Retina (tissue), 1 donor: ENCODE measurements at regions not wholly inside any gene's neighbourhood (a gene's known extent, or its start where the extent isn't known, plus 50 kb on each side); places are given as distances from the start of the nearest gene placed in this dataset.

Experiments used
- DNase-seq: peaks from one replicate; pipeline ENCODE4 v3.0.0-alpha.2; 2016

DNA sequence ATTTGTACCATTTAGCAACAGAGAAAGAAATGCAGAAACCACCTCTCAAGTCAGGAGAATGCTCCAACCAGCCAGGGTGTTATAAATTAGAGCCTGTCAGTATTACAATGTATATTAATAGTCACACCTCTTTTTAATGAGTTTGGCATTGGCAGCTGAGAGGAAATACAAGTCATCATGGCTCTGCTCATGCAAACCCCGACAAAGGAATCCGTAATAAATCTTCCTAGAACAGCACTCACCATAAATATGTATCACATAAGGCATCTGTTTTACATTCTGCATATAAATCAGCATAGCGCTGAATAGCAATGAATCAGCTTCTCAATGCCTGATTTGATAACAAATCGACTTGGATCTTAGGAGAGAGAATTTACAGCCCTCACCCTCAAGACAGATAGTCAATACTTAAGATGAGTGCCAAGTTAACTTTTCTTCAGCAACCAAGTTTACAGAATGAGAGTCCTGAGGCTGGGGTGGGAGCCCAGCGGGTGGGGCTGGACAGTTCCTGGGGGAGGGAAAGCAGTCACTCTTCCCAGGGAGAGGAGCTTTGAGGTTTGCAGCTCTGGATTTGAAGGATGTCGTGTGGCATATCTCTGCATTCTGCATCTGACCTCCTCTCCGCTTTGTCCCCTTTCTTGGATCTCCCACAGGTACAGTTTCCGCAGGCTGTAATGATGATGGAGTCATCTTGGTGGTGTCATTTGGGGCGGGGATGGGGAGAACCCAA lies 1034.4 kb upstream of the NR2F2 start:
- no peak for DNase-seq

DNA sequence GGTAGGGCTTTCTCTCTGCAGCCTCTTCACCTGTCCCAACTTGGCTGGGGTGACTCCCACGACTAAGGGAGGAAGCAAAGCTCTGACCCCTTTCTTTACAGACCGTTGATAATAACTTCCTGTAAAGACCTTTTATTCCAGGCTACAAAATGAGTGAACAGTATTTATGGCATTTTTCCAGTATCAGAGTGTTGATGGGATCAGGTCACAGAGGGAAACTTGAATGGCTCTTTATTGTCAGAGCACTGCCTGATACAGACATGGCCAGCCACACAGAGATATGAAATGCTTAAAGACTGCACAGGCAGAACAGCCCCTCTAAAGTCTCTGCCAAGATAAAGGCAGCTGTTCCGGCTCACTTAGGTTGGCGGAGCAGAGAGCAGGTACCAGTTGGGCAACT lies 1033.9 kb upstream of the NR2F2 start:
- no peak for DNase-seq

DNA sequence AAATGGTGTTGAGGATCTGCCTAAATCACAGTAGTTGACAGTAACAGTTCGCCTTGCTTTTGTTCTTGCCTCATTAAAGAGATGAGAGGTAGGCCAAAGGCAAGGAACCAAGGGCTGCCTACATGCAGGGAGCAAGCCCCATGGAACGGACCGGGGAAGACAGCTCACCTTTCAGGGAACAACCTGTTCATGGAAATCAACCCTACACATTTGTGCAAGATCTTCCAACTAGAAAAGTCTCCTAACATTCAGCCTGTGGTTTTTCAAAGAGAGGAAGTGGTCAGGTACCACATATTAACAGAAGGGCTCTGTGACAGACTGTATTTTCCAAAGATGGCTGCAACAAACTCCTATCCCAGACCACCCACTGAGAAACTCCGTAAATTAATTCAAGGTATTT lies 1031.8 kb upstream of the NR2F2 start:
- no peak for DNase-seq

DNA sequence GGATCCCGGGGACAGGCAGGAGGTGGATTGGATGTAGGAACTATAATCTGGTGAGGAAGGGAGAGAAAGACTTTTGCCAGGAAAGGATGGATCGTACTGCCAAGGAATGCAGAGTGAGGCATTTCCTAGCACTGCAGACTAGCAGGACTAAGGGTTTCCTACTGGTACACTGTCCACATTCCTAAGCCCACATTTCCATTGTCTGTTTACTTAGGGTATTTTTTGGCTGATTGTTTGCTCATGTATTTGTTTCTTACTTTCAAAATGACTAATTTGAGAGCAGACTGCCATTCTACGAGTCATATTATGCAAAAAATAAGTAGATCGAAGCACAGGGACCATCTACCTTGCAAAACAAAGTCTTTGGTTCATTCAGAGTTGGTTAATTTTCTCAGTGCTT lies 1029.5 kb upstream of the NR2F2 start:
- no peak for DNase-seq

DNA sequence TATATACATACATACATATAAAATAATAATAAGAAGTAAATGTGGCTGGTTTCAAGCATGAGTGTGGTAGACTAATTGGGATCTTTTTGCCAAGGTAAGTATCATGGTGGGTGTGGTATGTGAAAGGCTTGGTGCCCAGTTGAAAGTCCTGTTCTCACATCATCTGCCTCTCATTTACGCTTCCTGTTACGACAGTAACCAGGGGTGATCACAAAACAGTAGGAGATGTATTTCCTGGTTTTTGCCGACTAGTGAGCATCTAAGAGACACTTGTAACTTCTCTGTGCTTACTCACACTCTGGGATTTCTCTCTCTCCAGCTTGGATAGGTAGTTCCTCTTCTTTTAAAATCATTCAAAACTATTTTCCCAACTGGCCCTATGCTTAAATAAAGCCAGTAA lies 1028.3 kb upstream of the NR2F2 start:
- DNase-seq, result no peak

DNA sequence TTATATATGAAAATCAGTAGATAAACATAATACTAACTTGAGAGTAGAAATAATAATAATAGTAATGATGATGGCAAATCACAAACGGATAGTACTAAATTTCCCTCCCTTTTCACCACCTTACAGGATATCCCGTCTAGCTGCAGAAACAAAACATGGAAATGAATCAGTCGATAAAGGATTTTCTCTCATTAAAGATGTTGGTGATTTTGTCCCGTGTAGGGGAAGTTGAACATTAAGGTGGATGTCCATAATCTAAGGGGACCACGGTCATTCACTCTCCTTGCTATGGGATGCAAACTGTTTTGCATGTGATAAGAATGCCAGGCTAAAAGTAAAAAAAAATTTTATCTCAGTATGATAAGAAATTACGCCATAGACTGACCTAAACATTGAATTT lies 1027.7 kb upstream of the NR2F2 start:
- no peak for DNase-seq

DNA sequence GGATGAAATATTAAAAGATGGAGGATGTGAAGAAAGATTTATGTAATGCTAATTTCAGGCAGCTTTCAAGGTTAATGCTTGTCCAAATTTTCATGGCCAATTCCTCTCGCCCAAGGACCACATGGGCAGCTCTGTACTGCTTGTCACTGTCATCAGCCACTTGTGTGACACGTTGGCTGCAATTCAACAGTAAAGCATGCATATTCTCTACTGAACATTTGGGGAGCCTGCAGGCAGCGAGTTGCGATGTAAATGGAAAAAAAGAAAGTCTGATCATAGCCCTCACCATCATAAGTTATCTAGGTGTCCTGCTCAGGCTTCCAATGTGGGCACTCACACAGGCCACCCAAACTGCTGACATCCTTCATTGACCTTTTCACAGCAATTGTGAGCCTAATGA lies 1026.8 kb upstream of the NR2F2 start:
- no peak for DNase-seq

DNA sequence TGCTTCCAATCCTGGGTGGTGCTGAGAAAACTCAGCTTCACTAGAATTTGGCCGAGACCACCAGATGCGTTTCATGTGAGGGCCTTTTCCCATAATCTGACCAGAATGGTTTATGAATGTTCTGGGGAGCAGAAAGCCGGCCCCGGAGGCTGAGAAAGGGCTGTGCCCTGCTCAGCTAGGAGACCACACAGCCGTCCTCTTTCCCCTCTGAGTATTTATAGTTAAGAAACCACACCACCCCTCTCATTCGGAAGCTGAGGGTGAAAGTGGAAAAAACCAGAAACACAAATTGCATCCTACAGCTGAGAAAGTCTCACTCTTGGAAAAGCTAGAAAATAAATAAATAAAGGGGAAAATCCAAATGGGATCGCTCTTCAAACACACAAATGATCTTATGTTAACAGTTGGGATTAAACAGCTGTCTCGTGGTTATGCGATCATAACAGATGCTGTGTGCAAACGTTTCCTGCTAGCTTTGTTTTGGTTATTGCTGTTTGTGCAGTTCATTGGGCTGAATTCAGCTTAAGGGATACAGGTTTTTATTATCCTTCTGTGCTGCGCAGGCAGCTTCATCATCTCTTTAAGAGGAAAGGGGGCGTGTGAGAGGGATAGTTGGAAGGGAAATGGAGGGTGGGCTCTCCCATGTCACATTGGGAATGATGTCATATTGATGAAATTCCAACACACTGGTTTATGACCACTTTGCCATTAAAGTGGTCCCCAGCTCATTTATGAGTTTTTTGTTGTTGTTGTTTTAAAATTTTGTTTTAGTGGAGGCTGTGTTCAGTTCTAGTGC lies 1026.2 kb upstream of the NR2F2 start:
- no peak for DNase-seq

DNA sequence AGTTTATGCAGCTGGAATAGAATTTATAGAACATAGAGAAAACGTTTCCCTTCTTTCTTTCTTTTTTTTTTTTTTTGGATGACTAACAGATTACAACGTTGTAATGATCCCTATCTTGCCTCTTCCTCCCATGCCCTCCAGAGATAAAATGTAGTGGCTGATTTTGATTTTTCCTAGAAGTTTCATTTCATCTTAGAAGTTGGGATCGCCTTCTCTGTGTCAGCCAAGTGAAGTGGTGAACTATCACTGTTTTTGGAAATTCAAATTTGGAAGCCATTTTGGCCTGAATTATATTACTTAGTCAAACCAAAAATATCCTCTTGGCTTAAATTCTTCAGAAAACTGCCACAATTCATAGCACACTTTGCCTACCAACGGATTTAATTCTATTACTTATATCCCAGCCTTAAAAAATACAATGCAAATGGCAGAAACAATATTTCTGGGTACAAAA lies 1025.5 kb upstream of the NR2F2 start:
- DNase-seq, result no peak

DNA sequence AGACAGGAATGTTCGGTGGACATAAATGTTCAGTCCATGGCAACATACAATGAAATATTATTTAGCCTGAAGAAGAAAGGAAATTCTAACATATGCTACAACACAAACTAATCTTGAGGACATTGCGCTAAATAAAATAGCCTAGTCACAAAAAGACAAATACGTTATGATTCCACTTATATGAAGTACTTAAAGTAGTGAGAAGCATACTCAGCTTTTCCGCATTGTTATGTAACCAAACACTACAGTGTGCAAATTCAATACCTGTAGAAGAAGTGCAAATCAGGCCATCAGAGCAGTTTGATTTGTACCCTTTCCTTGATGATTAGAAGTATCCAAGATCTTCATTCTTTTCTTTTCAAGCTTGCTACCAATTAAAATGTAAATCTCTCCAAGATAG lies 1023.4 kb upstream of the NR2F2 start:
- DNase-seq, result no peak

DNA sequence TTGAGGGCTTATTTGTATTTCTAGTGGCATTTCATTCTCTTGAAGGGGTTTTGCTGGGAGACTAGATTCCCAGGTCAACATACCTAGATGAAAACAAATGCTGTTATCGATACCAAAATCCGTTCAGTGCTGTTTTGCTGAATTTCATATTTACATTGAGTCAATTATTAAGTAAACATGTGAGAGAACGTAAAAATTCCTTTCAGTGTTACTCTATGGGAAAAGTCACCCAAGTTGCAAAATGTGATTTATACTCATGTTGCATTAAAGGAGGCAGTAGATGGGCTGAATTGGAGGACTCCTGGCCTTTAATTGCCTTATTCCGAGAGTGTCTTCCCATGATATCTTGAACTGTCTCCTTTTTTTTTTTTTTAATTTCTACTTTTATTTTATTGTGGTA lies 1011.3 kb upstream of the NR2F2 start:
- no peak for DNase-seq

DNA sequence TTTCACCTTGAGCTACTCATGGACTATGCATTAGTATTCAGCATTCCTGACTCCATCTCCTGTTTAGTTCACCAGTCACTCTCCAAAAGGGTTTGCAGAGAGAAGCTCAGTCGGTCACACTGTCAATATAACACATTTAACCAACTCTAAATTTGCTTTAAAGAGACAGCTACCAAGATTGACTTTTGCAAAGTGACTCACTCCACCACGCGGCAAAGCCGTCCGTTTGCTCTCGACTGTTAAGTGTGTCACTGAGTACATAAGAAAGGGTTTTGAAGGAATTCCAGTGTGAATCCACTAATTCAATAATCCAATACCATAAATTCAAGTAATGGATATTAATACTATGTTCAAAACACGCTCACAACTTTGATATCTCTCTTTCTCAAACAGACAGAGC lies 1006.7 kb upstream of the NR2F2 start:
- no peak for DNase-seq

DNA sequence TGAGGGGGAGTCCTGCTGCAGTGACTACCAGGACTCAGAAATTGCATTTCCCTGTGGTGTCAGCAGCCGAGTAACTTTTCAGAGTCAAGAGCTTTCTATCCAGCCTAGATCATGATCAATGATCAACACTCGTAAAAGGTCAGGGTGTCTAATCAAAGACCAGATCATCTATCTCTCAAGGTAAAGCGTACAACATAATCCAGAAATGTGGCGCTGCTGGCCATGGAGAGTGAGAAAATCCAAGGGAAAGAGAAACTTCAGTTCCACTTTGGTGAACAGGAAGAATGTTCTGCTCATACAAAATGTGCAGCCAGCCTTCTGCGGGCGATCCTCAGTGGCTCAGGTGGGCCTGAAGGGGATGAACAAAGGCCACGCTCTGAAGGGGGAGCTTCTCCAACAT lies 1005.8 kb upstream of the NR2F2 start:
- DNase-seq, result no peak

DNA sequence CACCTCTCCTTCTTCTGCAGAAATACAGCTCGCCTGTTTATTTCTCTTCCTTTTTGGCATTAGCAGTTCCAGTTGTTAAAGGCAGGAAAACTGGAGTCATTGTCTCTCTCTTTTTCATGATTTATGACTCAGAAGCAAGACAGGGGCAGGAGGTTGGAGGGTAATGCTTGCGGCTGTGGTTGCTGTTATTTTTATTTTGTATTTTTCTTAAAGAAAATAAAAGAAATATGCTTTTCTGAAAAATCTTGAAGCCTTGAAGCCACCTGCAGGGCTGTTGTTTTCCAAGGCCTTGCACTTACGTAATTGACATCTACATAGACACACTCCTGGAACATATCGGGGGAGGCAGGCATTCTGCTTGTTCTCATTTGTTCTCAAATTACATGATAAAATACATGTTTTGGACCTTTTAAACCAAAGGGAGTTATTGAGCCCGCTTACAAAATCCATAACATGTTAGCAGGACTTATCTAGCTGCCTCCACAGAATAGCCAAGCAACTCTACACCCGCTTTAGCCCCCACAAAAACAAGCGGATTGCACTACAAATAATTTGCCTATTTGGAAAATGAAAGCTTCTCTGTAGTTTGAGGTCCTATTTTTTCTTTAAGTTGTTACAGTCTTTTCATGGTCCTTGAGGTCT lies 1004.6 kb upstream of the NR2F2 start:
- DNase-seq, result peak; percentile 23

DNA sequence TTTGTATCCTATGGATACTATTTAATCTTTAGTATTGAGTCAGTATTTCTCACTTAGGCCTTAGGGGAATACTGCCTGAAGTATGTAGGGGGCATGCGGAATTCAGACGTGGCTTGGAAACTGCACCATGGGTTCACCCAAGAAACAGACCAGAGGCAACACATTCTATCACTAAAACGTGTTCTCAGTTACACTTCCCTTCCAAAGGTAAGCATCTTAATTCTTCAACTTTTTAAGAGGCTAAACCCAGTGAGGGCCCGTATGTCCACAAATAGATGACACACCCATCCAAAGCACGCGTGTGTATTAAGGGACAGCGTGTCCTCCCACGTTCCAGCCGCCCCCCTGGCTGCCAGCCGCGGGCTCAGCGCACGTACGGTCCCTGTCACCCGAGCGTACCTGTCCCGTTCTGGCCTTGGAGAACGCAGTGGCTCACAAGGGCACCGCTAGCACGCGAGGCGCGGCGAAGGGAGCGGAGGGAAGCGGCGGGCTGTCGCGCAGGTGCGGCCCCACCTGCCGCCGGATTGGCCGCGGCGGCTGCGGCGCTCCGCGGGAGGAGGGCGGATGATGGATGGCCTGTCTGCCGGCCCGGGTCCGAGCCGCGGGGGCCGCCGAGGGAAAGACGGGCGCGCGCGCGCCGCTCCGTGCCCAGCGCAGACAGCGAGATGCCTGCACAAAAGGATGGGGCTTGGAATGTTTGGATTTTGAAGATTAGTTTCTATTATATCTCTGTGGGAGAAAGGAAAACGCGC lies 1003.9 kb upstream of the NR2F2 start:
- peak; percentile 60 for DNase-seq

DNA sequence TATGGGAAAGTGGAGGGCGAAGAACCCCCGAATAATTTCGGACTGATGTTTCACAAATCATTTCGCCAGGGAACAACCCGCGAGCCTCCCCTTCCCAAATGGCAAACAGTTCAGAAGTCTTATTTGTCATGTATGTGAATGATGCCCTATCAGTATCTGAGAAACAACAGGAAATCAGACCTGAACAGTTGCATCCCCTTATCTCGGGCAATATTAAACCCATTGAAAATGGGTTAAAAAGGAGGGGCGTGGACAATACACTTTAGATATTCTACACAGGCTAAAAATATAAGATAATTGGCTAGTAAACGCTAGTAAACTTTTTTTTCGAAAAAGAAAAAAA lies 1003.3 kb upstream of the NR2F2 start:
- DNase-seq, result no peak

DNA sequence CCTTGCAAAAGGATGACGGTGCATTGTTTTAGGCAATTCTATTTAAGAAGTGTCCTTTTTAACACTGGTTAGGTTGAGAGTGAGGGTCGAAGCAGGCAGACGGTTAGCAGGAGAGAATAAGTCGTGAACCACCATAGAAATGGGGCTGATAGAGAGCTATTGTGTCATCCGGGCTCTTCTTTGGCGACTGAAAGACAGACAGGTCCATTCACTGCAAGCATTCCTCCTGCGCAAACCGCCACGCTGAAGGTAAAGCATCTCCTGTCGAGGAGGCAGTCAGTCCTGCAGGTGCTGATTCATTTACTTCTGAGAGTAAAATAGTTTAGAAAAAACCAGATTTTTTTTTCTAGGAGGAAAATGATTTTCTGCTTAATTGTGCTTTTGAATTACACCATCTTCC lies 1002.8 kb upstream of the NR2F2 start:
- peak; percentile 22 for DNase-seq

DNA sequence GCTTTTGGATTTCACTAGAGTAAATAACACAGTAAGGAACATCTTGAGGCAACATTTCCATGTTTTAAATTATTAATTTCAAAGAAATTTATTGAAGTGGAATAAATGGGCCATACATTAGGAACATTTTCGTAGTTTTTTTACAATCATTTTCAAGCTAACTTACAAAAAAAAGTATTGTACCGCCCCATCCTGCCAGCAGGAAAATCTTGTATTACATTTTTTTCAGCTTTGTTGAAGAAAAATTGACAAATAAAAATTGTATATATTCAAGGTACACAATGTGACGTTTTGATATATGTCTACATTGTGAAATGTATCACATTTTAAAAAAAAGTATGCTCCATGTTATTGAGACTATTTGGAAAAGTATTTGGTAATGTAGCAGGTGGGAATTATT lies 1001.9 kb upstream of the NR2F2 start:
- DNase-seq, result no peak

DNA sequence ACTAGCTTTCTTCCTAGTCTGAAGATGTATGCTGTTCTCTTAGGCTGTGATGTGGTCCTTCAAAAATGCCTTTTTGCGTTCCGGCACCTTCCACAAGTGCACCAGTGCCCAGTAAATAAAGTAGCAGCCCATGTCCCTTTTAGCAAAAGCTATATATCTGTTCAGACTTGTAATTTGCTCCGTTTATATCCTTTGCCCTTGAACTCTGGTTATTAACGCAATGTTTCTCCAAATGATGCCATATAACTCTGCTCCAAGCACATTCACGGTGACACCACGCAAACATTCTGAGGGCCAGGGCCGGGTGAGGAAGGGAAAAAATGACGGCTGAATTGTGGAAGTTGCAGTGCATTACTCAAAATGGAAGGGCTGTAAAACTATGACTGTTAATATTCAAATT lies 1001.1 kb upstream of the NR2F2 start:
- no peak for DNase-seq

DNA sequence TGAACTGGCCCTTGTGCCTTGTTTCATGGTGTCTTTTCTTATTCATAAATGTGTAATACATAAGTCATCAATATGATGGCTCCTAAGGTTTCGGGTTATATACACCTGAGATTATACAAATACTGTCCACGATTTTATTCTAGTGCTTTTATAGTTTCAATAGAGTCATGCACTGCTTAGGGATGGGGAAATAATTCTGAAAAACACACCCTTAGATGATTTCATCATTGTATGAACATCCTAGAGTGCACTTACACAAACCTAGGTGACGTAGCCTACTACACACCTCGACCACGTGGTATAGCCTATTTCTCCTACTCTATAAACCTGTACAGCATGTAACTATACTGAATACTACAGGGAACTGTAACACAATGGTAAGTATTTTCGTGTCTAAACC lies 988.8 kb upstream of the NR2F2 start:
- DNase-seq, result no peak

DNA sequence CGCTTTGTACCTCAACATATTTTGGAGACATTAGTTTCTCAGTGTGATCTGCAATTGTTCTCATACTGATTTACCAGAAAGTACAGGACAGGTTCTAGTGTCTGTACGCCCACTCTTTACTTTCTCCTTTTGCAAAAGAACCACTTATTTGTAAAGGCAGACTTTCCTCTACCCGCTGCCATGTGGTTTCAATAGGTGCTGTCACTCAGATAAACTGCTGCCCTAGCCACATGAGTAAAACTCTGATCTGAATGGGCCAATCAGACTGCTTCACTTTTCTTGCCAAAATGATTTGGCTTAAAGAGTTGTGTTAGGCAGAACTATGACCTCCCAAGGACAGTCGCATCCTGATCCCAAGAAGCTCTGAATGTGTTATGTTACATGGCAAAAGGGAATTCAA lies 984.6 kb upstream of the NR2F2 start:
- DNase-seq, result no peak

DNA sequence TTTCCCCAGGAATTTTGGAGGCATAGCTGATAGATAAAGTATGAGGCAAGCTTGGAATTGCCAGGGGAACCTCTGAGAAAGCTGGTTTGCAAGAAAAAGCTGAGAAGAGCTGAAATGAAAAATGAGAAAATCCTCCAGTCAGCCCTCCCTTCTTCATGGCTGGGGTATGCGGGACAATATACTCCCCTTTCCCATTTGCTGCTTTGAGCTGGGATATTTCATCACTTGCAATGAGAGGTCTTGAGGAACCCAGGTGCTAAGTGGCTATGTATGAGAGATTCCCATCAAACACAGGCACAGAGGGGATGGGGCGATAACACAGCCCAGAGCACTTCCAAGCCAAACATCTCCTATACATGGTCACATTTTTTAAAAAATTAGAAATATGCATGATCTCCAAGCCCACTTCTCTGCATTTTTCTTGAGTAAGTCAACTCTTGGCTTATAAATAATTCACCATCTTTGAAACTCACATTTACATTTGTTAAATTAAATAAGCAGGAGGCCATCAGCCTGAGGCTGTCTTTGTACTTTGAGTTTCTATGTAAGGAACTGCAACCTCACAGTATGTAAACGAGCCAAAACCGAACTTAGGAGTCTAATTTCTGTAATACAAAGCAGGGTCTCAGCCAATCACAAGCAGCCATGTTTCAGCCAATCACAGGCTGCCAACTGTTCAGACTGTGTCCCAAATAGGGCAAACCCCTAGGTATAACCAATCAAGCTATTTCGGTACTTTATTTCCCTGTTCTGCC lies 983.6 kb upstream of the NR2F2 start:
- no peak for DNase-seq

DNA sequence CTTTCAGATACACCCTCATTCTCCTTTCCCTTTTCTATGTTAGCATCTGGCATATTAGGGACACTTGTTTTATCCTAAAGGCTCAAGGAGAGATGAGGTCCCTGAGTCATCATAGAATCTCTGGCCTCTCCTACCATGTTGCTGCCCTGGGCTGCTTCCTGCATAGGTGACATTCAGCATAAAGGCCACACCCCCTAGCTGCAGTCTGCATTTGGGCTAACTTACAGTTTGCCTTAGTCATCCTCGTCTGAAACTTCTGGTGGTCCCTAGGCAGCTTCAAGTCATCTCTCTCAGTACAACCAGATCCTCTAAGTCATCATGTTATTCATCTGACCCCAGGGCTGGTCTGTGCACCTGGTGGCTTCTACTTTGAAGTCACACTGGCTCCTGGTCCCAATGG lies 982.7 kb upstream of the NR2F2 start:
- no peak for DNase-seq
